HG02759 (cell line): ENCODE measurements at regions not wholly inside any gene's neighbourhood (a gene's known extent, or its start where the extent isn't known, plus 50 kb on each side); places are given as distances from the start of the nearest gene placed in this dataset.

Experiments
- ATAC-seq: cut with Tn5 transposase; IDR thresholded peaks from one replicate; pipeline ENCODE4 v1.9.1; 2021; ENCODE audit warnings: mild to moderate bottlenecking, moderate library complexity; ENCODE audit not compliant: unreplicated experiment

DNA sequence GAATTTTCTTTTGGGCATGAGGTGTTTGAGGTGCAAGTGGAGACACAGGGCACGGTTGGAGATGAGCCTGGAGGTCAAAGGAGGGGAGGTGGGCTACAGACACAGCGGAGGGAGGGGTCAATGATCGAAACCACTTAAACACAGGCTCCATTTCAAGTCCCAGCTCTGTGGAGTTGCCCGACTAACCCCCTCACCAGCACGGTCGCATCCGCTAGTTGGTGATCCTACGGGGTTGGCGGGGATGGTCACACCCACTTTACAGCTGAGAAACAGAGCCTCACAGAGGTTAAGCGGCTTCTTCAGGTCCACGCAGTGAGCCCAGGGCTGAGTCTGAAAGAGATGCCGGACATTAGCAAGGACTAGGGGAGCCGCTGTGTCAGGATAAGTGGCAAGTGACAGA is 60.1 kb upstream of the RUNX3 start:
- ATAC-seq: no peak

GRCh38 chr1:24989082-24989481 is 59.0 kb upstream of the RUNX3 start:
- no peak for ATAC-seq

DNA sequence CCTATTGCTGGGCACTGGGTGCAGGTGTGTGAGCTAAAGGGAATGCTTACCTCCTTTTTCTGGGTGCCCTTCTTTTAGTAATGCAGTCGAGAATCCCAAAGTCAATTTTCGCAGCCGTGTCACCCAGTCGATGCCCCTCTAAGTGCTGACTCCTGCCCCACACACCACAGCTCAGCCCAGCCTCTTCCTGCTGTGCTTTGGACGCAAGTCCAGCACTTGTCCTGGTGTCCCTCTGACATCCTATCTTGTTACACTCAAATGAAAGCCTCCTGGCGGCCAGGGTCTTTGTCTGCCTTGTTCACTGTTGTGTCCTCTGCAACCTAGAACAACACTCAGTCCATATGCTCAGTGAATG is 58.5 kb upstream of the RUNX3 start:
- no peak for ATAC-seq

GRCh38 chr1:24987875-24988557 is 57.9 kb upstream of the RUNX3 start:
- no peak for ATAC-seq

GRCh38 chr1:24987424-24987823 is 57.3 kb upstream of the RUNX3 start:
- no peak for ATAC-seq

GRCh38 chr1:24986372-24986965 is 56.4 kb upstream of the RUNX3 start:
- ATAC-seq: no peak

DNA sequence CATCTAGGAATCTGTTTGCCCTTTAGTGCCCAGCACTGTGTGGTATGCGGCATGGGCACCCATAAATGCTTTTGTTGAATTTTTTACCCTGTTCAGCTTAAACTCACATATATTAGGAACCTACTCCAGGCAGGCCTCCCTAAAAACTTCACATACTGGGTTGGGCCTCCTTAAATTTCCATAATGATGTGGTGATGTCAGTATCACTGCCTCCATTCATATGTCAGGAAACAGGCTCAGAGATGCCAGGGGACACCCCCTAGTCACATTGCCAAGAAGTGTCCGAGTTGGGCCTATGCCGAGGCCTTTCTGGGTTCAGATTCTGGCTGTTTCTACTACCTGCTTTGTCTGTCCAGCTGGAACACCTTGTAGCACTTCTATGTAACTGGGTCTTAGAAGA is 55.7 kb upstream of the RUNX3 start:
- no peak for ATAC-seq

DNA sequence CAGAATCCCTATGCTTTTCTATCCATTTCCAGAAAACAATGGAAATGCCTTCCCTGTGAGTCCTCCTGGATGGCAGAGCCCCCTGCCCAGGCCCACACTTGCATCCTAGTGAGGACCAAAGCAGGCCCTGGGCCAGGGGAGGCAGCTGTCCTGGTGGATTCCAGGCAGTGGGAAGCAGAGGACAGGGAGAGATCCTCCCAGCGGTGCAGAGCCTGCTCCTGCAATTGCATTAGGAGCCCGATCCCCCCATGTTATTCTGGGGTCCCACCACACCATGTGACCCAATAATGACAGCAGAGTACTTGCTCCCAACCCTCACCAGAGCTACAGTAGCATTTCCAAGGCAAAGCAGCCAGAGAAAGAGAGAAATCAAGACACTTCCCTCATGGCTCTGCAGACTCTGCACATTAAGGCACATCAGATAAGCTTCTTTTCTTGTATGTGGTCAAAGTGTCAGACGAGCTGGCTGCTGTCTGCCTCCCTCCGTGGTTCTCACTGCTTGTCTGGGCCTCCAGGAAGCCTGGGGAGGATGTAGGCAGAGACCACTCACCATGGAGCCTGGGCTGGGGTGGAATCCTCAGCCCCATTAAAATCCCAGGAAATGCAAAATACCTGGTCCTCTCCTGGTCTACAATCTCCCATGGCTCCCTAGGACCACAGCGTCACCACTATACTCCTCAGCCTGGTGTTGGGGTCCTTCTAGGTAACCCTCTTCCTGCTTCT is 54.9 kb upstream of the RUNX3 start:
- no peak for ATAC-seq

DNA sequence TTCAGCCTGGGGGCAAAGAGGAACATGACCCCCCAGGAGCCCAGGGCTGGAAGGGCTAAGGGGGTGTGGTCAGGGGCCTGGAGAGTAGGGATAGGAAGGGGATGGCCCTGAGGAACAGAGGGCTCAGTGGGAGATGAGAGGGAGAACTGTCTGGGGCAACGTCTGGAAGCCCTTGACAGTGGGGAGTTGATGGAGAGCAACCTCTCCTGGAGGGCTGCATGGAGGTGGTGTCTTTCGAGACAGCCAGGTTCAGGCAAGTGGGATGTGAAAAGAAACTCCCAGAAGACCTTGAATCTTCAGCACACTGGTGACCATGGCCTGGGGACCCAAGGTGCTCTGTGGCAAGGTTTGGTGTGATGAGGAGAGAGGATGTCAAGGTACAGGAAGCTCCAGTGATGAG is 54.2 kb upstream of the RUNX3 start:
- no peak for ATAC-seq

DNA sequence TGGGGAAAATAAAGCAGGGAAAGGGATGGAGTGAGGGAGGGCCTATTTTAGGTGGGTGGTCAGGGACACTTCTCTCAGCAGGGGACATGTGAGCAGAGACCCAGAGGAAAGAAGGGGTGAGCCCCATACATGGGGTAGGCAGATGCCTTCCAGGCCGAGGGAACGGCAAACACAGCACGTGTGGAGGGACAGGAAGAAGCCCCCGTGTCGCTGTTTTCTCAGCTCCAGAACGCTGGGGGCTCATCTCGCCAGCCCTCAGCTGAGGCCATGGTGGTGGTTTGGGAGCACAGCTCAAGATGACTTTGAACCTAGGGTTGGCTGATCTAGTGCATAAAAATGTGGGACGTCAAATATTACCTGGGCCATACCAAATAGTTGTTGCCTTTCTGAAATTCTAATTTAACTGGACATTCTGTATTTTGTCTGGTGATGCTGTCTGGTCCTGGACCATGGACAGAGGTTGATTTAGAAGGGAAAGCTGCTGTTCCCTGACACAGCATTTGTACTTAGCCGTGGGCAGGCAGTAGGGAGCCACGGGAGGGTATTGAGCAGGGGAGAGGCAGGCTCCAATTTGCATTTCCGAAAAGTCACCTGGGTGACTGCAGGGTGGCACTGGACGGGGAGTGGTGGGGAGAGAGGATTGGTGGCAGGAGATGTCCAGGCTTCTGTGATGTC is 53.1 kb upstream of the RUNX3 start:
- ATAC-seq: no peak

DNA sequence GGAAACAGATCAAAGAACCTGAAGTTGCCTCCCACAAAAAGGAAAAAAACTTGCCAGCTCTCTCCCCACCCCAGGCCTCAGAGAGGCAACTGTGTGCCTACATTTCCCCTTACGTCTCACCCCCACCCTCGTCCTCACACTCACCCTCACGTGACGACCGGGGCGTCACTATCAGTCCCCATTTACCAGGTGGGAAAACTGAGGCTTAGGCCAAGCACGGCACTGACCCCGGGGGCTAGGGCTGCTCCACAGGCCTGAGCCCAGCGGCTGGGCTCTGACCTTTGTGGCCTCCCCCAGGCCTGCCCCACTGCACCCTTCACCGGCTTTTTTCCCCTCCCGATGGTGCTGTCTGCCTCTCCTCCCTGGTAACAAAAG is 51.5 kb upstream of the RUNX3 start:
- no peak for ATAC-seq

- no peak for ATAC-seq
These were observed 51.0 kb upstream of the RUNX3 start for GRCh38 chr1:24980836-24981630.
